ENCODE measurements at regions not wholly inside any gene's neighbourhood (a gene's known extent, or its start where the extent isn't known, plus 50 kb on each side); places are given as distances from the start of the nearest gene placed in this dataset.

DNA sequence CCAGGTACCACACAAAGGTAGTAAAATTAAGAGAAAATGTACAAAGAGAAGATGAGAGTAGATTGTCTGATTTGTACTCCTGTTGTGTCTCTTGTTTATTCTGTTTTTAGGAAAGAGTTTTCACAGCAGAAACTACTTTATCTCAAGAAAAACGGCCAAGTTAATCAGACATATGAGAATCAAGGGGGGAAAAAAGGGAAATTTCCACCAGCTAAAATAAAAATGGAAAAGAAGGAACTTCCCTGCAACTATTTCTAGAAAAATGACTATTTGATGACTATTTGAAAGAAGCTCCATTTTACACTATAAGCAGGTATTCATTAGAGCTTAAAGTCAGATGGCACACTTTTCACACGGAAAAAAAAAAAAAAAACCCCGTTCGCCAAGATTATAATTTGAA is 56.5 kb downstream of the EPRS1 start:
- no peak for ATAC-seq
- 70 to 90% methylated on average over 4 of the region's 4 CpGs for WGBS, 2 donors
- H3K4me3 ChIP-seq, result no peak overlapping the region
- peaks cover 0 to 74% (median 11%) of the 10 kb centered on the region in 9 donors for H3K36me3 ChIP-seq
- no peak for DNase-seq
- no peaks in the 10 kb centered on the region for H3K27me3 ChIP-seq
- H3K4me1 ChIP-seq, result peaks cover 0 to 4% (median 0%) of the 10 kb centered on the region in 9 donors
- H3K9me3 ChIP-seq, result no peaks in the 10 kb centered on the region
- TF ChIP-seq, protein P1, sequence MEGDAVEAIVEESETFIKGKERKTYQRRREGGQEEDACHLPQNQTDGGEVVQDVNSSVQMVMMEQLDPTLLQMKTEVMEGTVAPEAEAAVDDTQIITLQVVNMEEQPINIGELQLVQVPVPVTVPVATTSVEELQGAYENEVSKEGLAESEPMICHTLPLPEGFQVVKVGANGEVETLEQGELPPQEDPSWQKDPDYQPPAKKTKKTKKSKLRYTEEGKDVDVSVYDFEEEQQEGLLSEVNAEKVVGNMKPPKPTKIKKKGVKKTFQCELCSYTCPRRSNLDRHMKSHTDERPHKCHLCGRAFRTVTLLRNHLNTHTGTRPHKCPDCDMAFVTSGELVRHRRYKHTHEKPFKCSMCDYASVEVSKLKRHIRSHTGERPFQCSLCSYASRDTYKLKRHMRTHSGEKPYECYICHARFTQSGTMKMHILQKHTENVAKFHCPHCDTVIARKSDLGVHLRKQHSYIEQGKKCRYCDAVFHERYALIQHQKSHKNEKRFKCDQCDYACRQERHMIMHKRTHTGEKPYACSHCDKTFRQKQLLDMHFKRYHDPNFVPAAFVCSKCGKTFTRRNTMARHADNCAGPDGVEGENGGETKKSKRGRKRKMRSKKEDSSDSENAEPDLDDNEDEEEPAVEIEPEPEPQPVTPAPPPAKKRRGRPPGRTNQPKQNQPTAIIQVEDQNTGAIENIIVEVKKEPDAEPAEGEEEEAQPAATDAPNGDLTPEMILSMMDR (IDR thresholded peaks at IDR 0.05), result no peak
- no peak overlapping the region for H3K27ac ChIP-seq
- intact Hi-C loops (cut with DNase I), result loop anchor here in 1 of 10 donors (10.0 kb wide), 1 partner anchor 115 kb away; no protein-coding TSS in a partner anchor

DNA sequence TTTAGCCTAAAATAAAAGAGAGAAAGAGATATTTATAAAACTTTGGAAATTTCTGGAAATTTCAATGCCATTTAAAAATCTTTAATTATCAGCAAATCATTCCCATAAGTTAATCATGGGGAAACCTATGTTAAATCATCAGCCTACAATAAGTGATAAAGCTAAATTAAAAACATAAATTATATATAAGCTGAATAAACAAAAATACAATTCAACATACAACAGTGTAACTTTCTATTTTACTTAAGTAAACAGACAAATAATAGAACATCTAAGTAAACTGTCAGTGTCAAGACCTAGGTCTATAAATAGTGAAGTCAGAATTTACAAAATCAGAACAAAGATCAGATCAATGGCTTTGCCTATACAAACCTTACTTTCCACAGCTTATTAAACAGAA is 57.5 kb downstream of the EPRS1 start:
- Histone ChIP-seq H3K27me3 (no peaks in the 10 kb centered on the region), H3K4me1 (peaks cover 0 to 4% (median 0%) of the 10 kb centered on the region in 9 donors), H3K36me3 (peaks cover 0 to 74% (median 13%) of the 10 kb centered on the region in 9 donors), H3K9me3 (no peaks in the 10 kb centered on the region), H3K27ac (no peak overlapping the region), H3K4me3 (no peak overlapping the region)
- TF ChIP-seq, protein P1 (IDR thresholded peaks at IDR 0.05), result no peak
- intact Hi-C loops (cut with DNase I), result no loop called here
- ATAC-seq, result no peak
- no peak for DNase-seq

GRCh38 chr1:219988387-219988786 is 57.9 kb downstream of the EPRS1 start:
- Histone ChIP-seq H3K27ac (no peak overlapping the region), H3K36me3 (peaks cover 0 to 74% (median 17%) of the 10 kb centered on the region in 9 donors), H3K9me3 (no peaks in the 10 kb centered on the region), H3K4me3 (no peak overlapping the region), H3K4me1 (peaks cover 0 to 4% (median 0%) of the 10 kb centered on the region in 9 donors), H3K27me3 (no peaks in the 10 kb centered on the region)
- TF ChIP-seq, protein P1 (IDR thresholded peaks at IDR 0.05), result no peak
- WGBS, 2 donors, result 92 to 94% methylated on average over 5 of the region's 5 CpGs
- ATAC-seq (no peak), DNase-seq (no peak)
- intact Hi-C loops (cut with DNase I), result no loop called here

GRCh38 chr1:219987325-219987724 is 59.0 kb upstream of the SLC30A10 start:
- Histone ChIP-seq H3K4me3 (no peak overlapping the region), H3K27ac (no peak overlapping the region), H3K4me1 (peaks cover 0 to 4% (median 0%) of the 10 kb centered on the region in 9 donors), H3K36me3 (peaks cover 0 to 74% (median 25%) of the 10 kb centered on the region in 9 donors), H3K9me3 (no peaks in the 10 kb centered on the region), H3K27me3 (no peaks in the 10 kb centered on the region)
- intact Hi-C loops (cut with DNase I), result no loop called here
- DNase-seq (no peak), ATAC-seq (no peak)
- 91 to 96% methylated on average over 2 of the region's 2 CpGs for WGBS, 2 donors
- TF ChIP-seq, protein P1 (IDR thresholded peaks at IDR 0.05), result no peak
